Mesothelial cell of epicardium (in vitro differentiated cells): ENCODE measurements at regions not wholly inside any gene's neighbourhood (a gene's known extent, or its start where the extent isn't known, plus 50 kb on each side); places are given as distances from the start of the nearest gene placed in this dataset.

Source experiments
- DNase-seq, 2 experiments: peaks; one replicate each; pipeline ENCODE4 v3.0.0; 2021; ENCODE audit warnings: low spot score in 2 of 2; ENCODE audit not compliant: unreplicated experiment in 2 of 2
- H3K27ac Mint-ChIP-seq: 2 replicates; pipeline ENCODE4 v1.8.0; 2021; ENCODE audit warnings: mixed read lengths
- H3K27me3 Mint-ChIP-seq: 2 replicates; pipeline ENCODE4 v1.8.0; 2021; ENCODE audit warnings: low read depth, mixed read lengths
- H3K36me3 Mint-ChIP-seq: 2 replicates; pipeline ENCODE4 v1.8.0; 2021; ENCODE audit warnings: mixed read lengths
- H3K4me1 Mint-ChIP-seq: 2 replicates; pipeline ENCODE4 v1.8.0; 2021; ENCODE audit warnings: mixed read lengths
- H3K4me3 Mint-ChIP-seq: 2 replicates; pipeline ENCODE4 v1.8.0; 2021; ENCODE audit warnings: mild to moderate bottlenecking, moderate library complexity, mixed read lengths
- H3K9me3 Mint-ChIP-seq: 2 replicates; pipeline ENCODE4 v1.8.0; 2021; ENCODE audit warnings: mixed read lengths
- CTCF ChIP-seq: fragments of 200-600 bp; sonication (generic); IDR thresholded peaks from one replicate; pipeline ENCODE4 v1.5.0; 2021; ENCODE audit warnings: antibody characterized with exemption; ENCODE audit not compliant: unreplicated experiment

DNA sequence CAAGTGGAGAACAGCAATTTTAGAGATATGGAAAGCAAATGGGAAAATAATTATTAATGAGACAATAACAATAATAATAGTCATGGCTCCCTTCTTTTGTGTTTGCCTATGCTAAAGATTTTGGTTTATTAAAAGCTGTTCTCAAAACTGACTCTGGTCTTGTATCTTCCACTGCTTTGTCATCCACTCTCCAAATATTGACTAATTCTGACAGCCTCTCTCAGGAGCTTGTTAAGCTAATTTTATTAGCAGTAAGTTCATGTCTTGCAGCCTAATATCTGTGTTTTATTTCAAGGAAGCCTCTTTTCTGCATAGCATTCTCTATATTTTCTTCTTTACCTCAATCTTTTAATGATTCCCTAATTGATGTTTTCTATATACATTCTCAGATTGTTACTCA lies 1419.8 kb downstream of the ARAP2 start:
- Mint-ChIP-seq H3K4me1 (no peaks in the 10 kb centered on the region), H3K27me3 (no peaks in the 10 kb centered on the region), H3K9me3 (peaks cover 9% of the 10 kb centered on the region), H3K36me3 (no peaks in the 10 kb centered on the region), H3K27ac (no peak overlapping the region), H3K4me3 (no peak overlapping the region)
- DNase-seq, result no peak
- TF ChIP-seq CTCF, result no peak

- no peak overlapping the region for H3K27ac Mint-ChIP-seq
- no peak for DNase-seq
- TF ChIP-seq CTCF, result no peak
- H3K4me1 Mint-ChIP-seq, result no peaks in the 10 kb centered on the region
- no peaks in the 10 kb centered on the region for H3K27me3 Mint-ChIP-seq
- H3K9me3 Mint-ChIP-seq, result peaks cover 9% of the 10 kb centered on the region
- no peak overlapping the region for H3K4me3 Mint-ChIP-seq
- no peaks in the 10 kb centered on the region for H3K36me3 Mint-ChIP-seq
These were observed 1417.7 kb downstream of the ARAP2 start for GRCh38 chr4:34826660-34827059.

DNA sequence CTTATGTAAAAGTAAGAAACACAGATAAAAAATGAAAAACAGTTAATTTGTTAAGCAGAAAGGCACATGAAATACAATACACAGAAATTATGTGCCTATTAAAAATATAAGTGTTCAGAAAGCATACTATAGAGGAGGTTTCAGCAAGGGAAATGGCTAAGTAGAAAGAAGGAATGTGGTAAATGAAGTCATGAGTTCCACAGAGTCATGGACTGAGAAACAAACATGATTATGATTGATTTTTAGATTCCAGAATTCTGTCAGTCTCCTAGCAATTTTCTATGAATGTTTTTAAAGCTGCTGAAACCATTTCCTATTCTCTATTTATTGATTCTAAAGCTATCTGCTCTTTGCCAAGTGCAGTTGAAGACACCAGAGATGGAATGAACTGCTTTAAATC lies 1398.4 kb downstream of the ARAP2 start:
- no peak for TF ChIP-seq CTCF
- Mint-ChIP-seq H3K4me3 (no peak overlapping the region), H3K27ac (no peak overlapping the region), H3K4me1 (peaks cover 2% of the 10 kb centered on the region), H3K9me3 (no peaks in the 10 kb centered on the region), H3K36me3 (no peaks in the 10 kb centered on the region), H3K27me3 (no peaks in the 10 kb centered on the region)
- DNase-seq, result no peak

GRCh38 chr4:34850421-34850820 lies 1393.9 kb downstream of the ARAP2 start:
- H3K4me1 Mint-ChIP-seq, result peaks cover 10% of the 10 kb centered on the region

GRCh38 chr4:34850968-34851367 lies 1393.3 kb downstream of the ARAP2 start:
- H3K27me3 Mint-ChIP-seq, result peaks cover 3% of the 10 kb centered on the region
- DNase-seq, result no peak
- no peak for TF ChIP-seq CTCF

More at GRCh38 chr4:34850421-34850820, 1393.9 kb downstream of the ARAP2 start:
- Mint-ChIP-seq H3K36me3 (no peaks in the 10 kb centered on the region), H3K9me3 (no peaks in the 10 kb centered on the region), H3K4me3 (no peak overlapping the region), H3K27ac (no peak overlapping the region), H3K27me3 (peaks cover 3% of the 10 kb centered on the region)
- no peak for TF ChIP-seq CTCF
- no peak for DNase-seq

GRCh38 chr4:34851411-34851810 lies 1392.9 kb downstream of the ARAP2 start:
- peaks cover 10% of the 10 kb centered on the region for H3K4me1 Mint-ChIP-seq
- no peak for TF ChIP-seq CTCF
- H3K9me3 Mint-ChIP-seq, result no peaks in the 10 kb centered on the region
- no peak overlapping the region for H3K27ac Mint-ChIP-seq
- no peaks in the 10 kb centered on the region for H3K36me3 Mint-ChIP-seq
- H3K4me3 Mint-ChIP-seq, result no peak overlapping the region
- no peak for DNase-seq
- peaks cover 3% of the 10 kb centered on the region for H3K27me3 Mint-ChIP-seq

More at GRCh38 chr4:34850968-34851367, 1393.3 kb downstream of the ARAP2 start:
- Mint-ChIP-seq H3K4me3 (no peak overlapping the region), H3K9me3 (no peaks in the 10 kb centered on the region), H3K4me1 (peaks cover 10% of the 10 kb centered on the region), H3K27ac (no peak overlapping the region), H3K36me3 (no peaks in the 10 kb centered on the region)
